Activated B cell treated with CpG ODN at 0.5 μM for 24 hours (primary cell): ENCODE measurements at regions not wholly inside any gene's neighbourhood (a gene's known extent, or its start where the extent isn't known, plus 50 kb on each side); places are given as distances from the start of the nearest gene placed in this dataset.

Source experiments
- ATAC-seq: fragments of 200-7000 bp; cut with Tn5 transposase; one replicate; pipeline ENCODE4 v1.10.0; 2021; ENCODE audit warnings: low read depth, mild to moderate bottlenecking, moderate library complexity
- CTCF ChIA-PET: fragments of 350-600 bp; sonication (Branson Sonifier 250); formaldehyde crosslinking; loops from one replicate; lab custom pipeline; 2021; ENCODE audit warnings: antibody characterized with exemption; lab: Charles Lee
- POLR2A ChIA-PET: fragments of 350-600 bp; sonication (Branson Sonifier 250); formaldehyde crosslinking; loops from one replicate; lab custom pipeline; 2021; ENCODE audit warnings: antibody characterized with exemption; lab: Charles Lee
- DNase-seq: peaks from one replicate; pipeline ENCODE4 v3.0.0; 2022
- H3K27ac Mint-ChIP-seq: one replicate; pipeline ENCODE4 v1.8.0; 2020; ENCODE audit warnings: mixed read lengths
- H3K27me3 Mint-ChIP-seq: one replicate; pipeline ENCODE4 v1.8.0; 2021; ENCODE audit warnings: mixed read lengths
- H3K36me3 Mint-ChIP-seq: one replicate; pipeline ENCODE4 v1.8.0; 2021; ENCODE audit warnings: low read depth, mixed read lengths
- H3K4me1 Mint-ChIP-seq: one replicate; pipeline ENCODE4 v1.8.0; 2021; ENCODE audit warnings: mixed read lengths
- H3K4me3 Mint-ChIP-seq: one replicate; pipeline ENCODE4 v1.8.0; 2020; ENCODE audit warnings: mild to moderate bottlenecking, mixed read lengths
- H3K9me3 Mint-ChIP-seq: one replicate; pipeline ENCODE4 v1.8.0; 2020; ENCODE audit warnings: mixed read lengths
- intact Hi-C: fragments of 100-400 bp; cut with micrococcal nuclease; formaldehyde crosslinking; loops from one replicate; pipeline ENCODE4 v1.15.1; 2024
- TF ChIP-seq, protein P1 (sequence below): fragments of 200-600 bp; IDR thresholded peaks from one replicate; pipeline ENCODE4 v1.8.0; 2022; ENCODE audit warnings: antibody characterized with exemption, mild to moderate bottlenecking

DNA sequence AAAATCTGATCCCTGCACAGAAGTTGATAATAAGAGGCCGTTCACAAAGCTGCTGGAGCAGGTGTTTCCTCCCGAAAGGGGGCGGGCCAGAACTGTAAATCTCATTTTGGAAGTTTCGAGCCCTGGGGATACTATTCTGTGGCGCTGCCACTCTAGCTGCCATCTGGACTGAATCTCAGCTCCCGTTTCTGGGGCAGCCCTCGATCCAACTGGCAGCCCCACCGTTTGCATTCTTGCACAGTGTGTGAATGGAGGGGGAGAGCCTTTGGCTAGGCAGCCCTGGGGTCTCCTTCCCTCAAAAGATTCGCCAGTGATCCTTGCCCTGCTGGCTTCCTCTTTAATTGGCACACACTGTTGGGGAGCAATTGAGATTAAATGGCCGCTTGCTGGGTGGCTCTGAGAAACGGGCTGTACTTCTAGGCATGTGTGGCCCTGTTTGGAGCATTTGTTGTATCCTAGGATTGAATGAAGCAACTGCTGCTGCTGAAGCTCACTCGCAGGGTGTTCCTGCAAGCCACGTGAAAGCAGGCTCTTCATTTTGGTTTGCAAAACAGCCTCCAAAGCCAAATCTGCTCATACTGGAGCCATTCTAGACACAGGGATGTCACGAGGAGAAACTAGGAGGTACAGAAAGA, 57.2 kb upstream of the TOPAZ1 start:
- Mint-ChIP-seq H3K36me3 (no peaks in the 10 kb centered on the region), H3K4me1 (peaks cover 5% of the 10 kb centered on the region), H3K4me3 (no peak overlapping the region), H3K27me3 (peaks cover 13% of the 10 kb centered on the region), H3K27ac (no peak overlapping the region), H3K9me3 (no peaks in the 10 kb centered on the region)
- ChIA-PET POLR2A (no interaction called here), CTCF (no interaction called here)
- no peak for ATAC-seq
- no peak for DNase-seq
- TF ChIP-seq, protein P1, sequence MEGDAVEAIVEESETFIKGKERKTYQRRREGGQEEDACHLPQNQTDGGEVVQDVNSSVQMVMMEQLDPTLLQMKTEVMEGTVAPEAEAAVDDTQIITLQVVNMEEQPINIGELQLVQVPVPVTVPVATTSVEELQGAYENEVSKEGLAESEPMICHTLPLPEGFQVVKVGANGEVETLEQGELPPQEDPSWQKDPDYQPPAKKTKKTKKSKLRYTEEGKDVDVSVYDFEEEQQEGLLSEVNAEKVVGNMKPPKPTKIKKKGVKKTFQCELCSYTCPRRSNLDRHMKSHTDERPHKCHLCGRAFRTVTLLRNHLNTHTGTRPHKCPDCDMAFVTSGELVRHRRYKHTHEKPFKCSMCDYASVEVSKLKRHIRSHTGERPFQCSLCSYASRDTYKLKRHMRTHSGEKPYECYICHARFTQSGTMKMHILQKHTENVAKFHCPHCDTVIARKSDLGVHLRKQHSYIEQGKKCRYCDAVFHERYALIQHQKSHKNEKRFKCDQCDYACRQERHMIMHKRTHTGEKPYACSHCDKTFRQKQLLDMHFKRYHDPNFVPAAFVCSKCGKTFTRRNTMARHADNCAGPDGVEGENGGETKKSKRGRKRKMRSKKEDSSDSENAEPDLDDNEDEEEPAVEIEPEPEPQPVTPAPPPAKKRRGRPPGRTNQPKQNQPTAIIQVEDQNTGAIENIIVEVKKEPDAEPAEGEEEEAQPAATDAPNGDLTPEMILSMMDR: no peak
- intact Hi-C loops: no loop called here

DNA sequence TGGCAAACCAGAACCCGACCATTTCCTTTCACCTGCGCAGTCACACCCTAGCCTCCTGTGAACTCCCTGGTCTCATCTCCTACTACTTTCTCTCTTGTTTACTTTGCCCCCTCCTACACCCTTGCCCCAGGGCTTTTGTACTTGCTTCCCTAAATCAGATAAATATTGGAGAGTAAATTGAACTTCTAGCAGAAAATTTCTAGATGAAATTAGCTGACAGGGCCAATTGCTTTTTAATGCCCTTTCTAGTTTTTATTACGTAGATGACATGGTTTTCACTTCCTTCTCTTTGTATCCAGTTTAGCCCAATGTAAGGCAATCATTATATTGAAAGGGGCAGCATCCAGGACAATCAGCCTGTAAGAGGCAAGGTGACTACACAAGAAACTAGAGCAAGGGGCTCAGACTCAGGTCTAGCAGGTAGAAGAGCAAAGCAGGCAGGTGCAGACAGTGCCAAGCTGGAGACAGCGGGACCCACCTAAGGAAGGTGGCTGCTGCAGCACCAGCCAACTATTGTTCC, 56.2 kb upstream of the TOPAZ1 start:
- peaks cover 13% of the 10 kb centered on the region for H3K27me3 Mint-ChIP-seq
- no peak overlapping the region for H3K27ac Mint-ChIP-seq
- ATAC-seq (no peak), DNase-seq (no peak)
- TF ChIP-seq, protein P1: no peak
- CTCF ChIA-PET: no interaction called here
- H3K4me1 Mint-ChIP-seq: peaks cover 5% of the 10 kb centered on the region
- no peak overlapping the region for H3K4me3 Mint-ChIP-seq
- POLR2A ChIA-PET: no interaction called here
- no peaks in the 10 kb centered on the region for H3K9me3 Mint-ChIP-seq
- intact Hi-C loops: no loop called here
- H3K36me3 Mint-ChIP-seq: no peaks in the 10 kb centered on the region

- no peak overlapping the region for H3K4me3 Mint-ChIP-seq
Observed at GRCh38 chr3:44186111-44186672, 55.5 kb upstream of the TOPAZ1 start.

GRCh38 chr3:44186712-44187111, 55.0 kb upstream of the TOPAZ1 start:
- no peak for DNase-seq
- H3K4me1 Mint-ChIP-seq: peaks cover 5% of the 10 kb centered on the region
- no peak overlapping the region for H3K27ac Mint-ChIP-seq
- H3K27me3 Mint-ChIP-seq: peaks cover 11% of the 10 kb centered on the region
- CTCF ChIA-PET: interaction anchor here (1.4 kb wide), 1 partner anchor 331 kb away, joined by 4 read pairs; no protein-coding TSS in a partner anchor
- intact Hi-C loops: no loop called here
- H3K36me3 Mint-ChIP-seq: no peaks in the 10 kb centered on the region
- H3K9me3 Mint-ChIP-seq: peaks cover 2% of the 10 kb centered on the region
- no peak for ATAC-seq
- no peak overlapping the region for H3K4me3 Mint-ChIP-seq
- POLR2A ChIA-PET: no interaction called here
- TF ChIP-seq, protein P1: no peak

More at GRCh38 chr3:44186111-44186672, 55.5 kb upstream of the TOPAZ1 start:
- ChIA-PET CTCF (interaction anchor here (1.4 kb wide), 1 partner anchor 330 kb away, joined by 4 read pairs; no protein-coding TSS in a partner anchor), POLR2A (no interaction called here)
- Mint-ChIP-seq H3K36me3 (no peaks in the 10 kb centered on the region), H3K27me3 (peaks cover 13% of the 10 kb centered on the region), H3K9me3 (no peaks in the 10 kb centered on the region), H3K4me1 (peaks cover 5% of the 10 kb centered on the region), H3K27ac (no peak overlapping the region)
- ATAC-seq (no peak), DNase-seq (no peak)
- TF ChIP-seq, protein P1: no peak
- intact Hi-C loops: no loop called here
